ENCODE measurements at regions not wholly inside any gene's neighbourhood (a gene's known extent, or its start where the extent isn't known, plus 50 kb on each side); places are given as distances from the start of the nearest gene placed in this dataset.

GRCh38 chr13:88895261-88895941 lies 1224.2 kb downstream of the SLITRK5 start:
- no peak for DNase-seq (ENCODE audit: extremely low read depth in 1 of 4, low spot score in 3 of 4)
- H3K9me1 ChIP-seq (ENCODE audit: control insufficient read depth, insufficient read depth, low read length), result no peaks in the 10 kb centered on the region
- no peaks in the 10 kb centered on the region for H3K9me3 ChIP-seq (replicated peaks; ENCODE audit: control insufficient read depth, insufficient read depth, low read depth, low read length)
- intact Hi-C loops (cut with micrococcal nuclease), result no loop called here
- no peaks in the 10 kb centered on the region for H3K36me3 ChIP-seq (ENCODE audit: control insufficient read depth, insufficient read depth, low read length)
- H3K9ac ChIP-seq (ENCODE audit: insufficient read depth in 1 of 2, low read depth in 2 of 2, low read length in 2 of 2), result no peak overlapping the region
- no peaks in the 10 kb centered on the region for H3K79me2 ChIP-seq (ENCODE audit: control insufficient read depth, insufficient read depth, low read length)
- no peaks in the 10 kb centered on the region for H3K4me1 ChIP-seq (replicated peaks in 1 of 2; ENCODE audit: control insufficient read depth in 2 of 2, insufficient read depth in 2 of 2, low read length in 2 of 2)
- H4K20me1 ChIP-seq (replicated peaks; ENCODE audit: control insufficient read depth, insufficient read depth, low read length), result no peaks in the 10 kb centered on the region
- ChIA-PET CTCF (ENCODE audit: low intra/inter-chr PET ratio) (no interaction called here), POLR2A (no interaction called here)
- ATAC-seq, result no peak
- FAIRE-seq, result no peak
- in situ Hi-C loops (cut with MboI), result no loop called here
- WGBS (ENCODE audit: insufficient coverage, low coverage, missing lambda C conversion rate), result 0% methylated on average over 6 of the region's 6 CpGs
- no peak overlapping the region for H3K27ac ChIP-seq (ENCODE audit: extremely low read depth, low read depth, low read length)
- H3K27me3 ChIP-seq (ENCODE audit: control insufficient read depth in 2 of 2, insufficient read depth in 2 of 2, low read length in 2 of 2), result no peaks in the 10 kb centered on the region
- no peak overlapping the region for H3K4me2 ChIP-seq (ENCODE audit: insufficient read depth, low read length)
- H3K4me3 ChIP-seq, result no peak overlapping the region
- BruUV-seq (replicated peaks), result no TSS peak
- no peak overlapping the region for H2AFZ ChIP-seq (ENCODE audit: low read depth, low read length)
- TF ChIP-seq AFF4 (CRISPR knock-in tag; IDR thresholded peaks at IDR 0.05), result no peak
- no peak for TF ChIP-seq SMARCE1 (IDR thresholded peaks at IDR 0.05)
- TF ChIP-seq HNRNPK (IDR thresholded peaks at IDR 0.05; ENCODE audit: low read depth, low read length, poor library complexity, severe bottlenecking), result no peak
- no peak for TF ChIP-seq IRF2 (CRISPR knock-in tag; IDR thresholded peaks at IDR 0.05)
- no peak for TF ChIP-seq ARID4B (CRISPR knock-in tag; IDR thresholded peaks at IDR 0.05)
- TF ChIP-seq HMG20B (CRISPR knock-in tag; IDR thresholded peaks at IDR 0.05), result no peak
- no peak for TF ChIP-seq CXXC5 (CRISPR knock-in tag; IDR thresholded peaks at IDR 0.05)
- TF ChIP-seq BCOR (IDR thresholded peaks at IDR 0.05), result no peak
- no peak for TF ChIP-seq MBD1 (CRISPR knock-in tag; IDR thresholded peaks at IDR 0.05)
- no peak for TF ChIP-seq GTF2F1 (IDR thresholded peaks at IDR 0.05; ENCODE audit: low read depth, low read length)

Measured in K562 (cell line).